Upper lobe of left lung (tissue), 6 donors: ENCODE measurements at regions not wholly inside any gene's neighbourhood (a gene's known extent, or its start where the extent isn't known, plus 50 kb on each side); places are given as distances from the start of the nearest gene placed in this dataset.

Experiments used
- ATAC-seq, 2 donors: fragments of 200-7000 bp; cut with Tn5 transposase; one replicate each; pipeline ENCODE4 v1.9.1; 2022; ENCODE audit warnings: mild to moderate bottlenecking in 2 of 2, moderate library complexity in 2 of 2; ENCODE audit not compliant: low FRiP score in 2 of 2
- DNase-seq, 2 donors: peaks; one replicate each; pipeline ENCODE4 v3.0.0-alpha.2; 2019 to 2020
- H3K27ac ChIP-seq, 4 donors: fragments of 200-600 bp; sonication (generic); one replicate each; pipeline ENCODE4 v1.5.1; 2016 to 2019
- H3K27me3 ChIP-seq, 4 donors: fragments of 200-600 bp; sonication (generic); one replicate each; pipeline ENCODE4 v1.5.1; 2017 to 2019
- H3K36me3 ChIP-seq, 4 donors: fragments of 200-600 bp; sonication (generic); one replicate each; pipeline ENCODE4 v1.5.1; 2016 to 2019
- H3K4me1 ChIP-seq, 4 donors: fragments of 200-600 bp; sonication (generic); one replicate each; pipeline ENCODE4 v1.5.1; 2018 to 2019
- H3K4me3 ChIP-seq, 4 donors: fragments of 200-600 bp; sonication (generic); one replicate each; pipeline ENCODE4 v1.5.1; 2017 to 2019; ENCODE audit warnings: mild to moderate bottlenecking in 2 of 4, moderate library complexity in 1 of 4
- H3K9me3 ChIP-seq, 4 donors: fragments of 200-600 bp; sonication (generic); one replicate each; pipeline ENCODE4 v1.5.1; 2018 to 2019
- CTCF ChIP-seq, 6 experiments: fragments of 450-650 bp in 4 of 6; fragments of 200-600 bp in 2 of 6; sonication (generic) in 2 of 6; IDR thresholded peaks; one replicate each; pipeline ENCODE4 v1.5.1; 2016 to 2019; ENCODE audit warnings: antibody characterized with exemption in 6 of 6
- EP300 ChIP-seq, 4 donors: sonication (generic); formaldehyde crosslinking; IDR thresholded peaks; one replicate each; pipeline ENCODE4 v1.5.1; 2017; ENCODE audit warnings: antibody characterized with exemption in 4 of 4, control low read depth in 2 of 4
- POLR2A ChIP-seq, 4 donors: fragments of 450-650 bp; IDR thresholded peaks; one replicate each; pipeline ENCODE4 v1.5.1; 2016 to 2017; ENCODE audit warnings: antibody characterized with exemption in 4 of 4, mild to moderate bottlenecking in 2 of 4
- POLR2AphosphoS5 ChIP-seq, 2 donors: sonication (generic); formaldehyde crosslinking; IDR thresholded peaks; one replicate each; pipeline ENCODE4 v1.5.1; 2017; ENCODE audit warnings: antibody characterized with exemption in 2 of 2
- WGBS, 2 donors: methylation state at CpG; one replicate each; pipeline ENCODE4 v1.1.5; 2017 to 2018; 5-methylcytosine and 5-hydroxymethylcytosine counted together
- donor health status: DM: no; HTN: no; CAD: no; lungs with moderate emphysema.
- donor health status: DM: no; HTN: yes; CAD: no; lungs with severe emphysema.

- Histone ChIP-seq H3K27me3 (no peaks in the 10 kb centered on the region), H3K4me1 (peaks cover 0 to 9% (median 6%) of the 10 kb centered on the region in 4 donors), H3K4me3 (no peak overlapping the region), H3K27ac (no peak overlapping the region), H3K9me3 (no peaks in the 10 kb centered on the region), H3K36me3 (no peaks in the 10 kb centered on the region)
- ATAC-seq (peak in 1 of 2 donors; percentile 39), DNase-seq (no peak)
- TF ChIP-seq CTCF (IDR thresholded peaks at IDR 0.05) (no peak), POLR2A (IDR thresholded peaks at IDR 0.05) (no peak), EP300 (IDR thresholded peaks at IDR 0.05) (no peak), POLR2AphosphoS5 (IDR thresholded peaks at IDR 0.05) (no peak)
- WGBS, 2 donors: 78 to 85% methylated on average over 5 of the region's 5 CpGs
Measured at GRCh38 chr3:24591661-24592555, 97.3 kb upstream of the THRB start.

- no peak overlapping the region for H3K4me3 ChIP-seq
- peaks cover 6 to 17% (median 10%) of the 10 kb centered on the region in 4 donors for H3K4me1 ChIP-seq
- H3K27me3 ChIP-seq: no peaks in the 10 kb centered on the region
- ATAC-seq (no peak), DNase-seq (no peak)
- no peaks in the 10 kb centered on the region for H3K9me3 ChIP-seq
- no peak overlapping the region for H3K27ac ChIP-seq
- no peaks in the 10 kb centered on the region for H3K36me3 ChIP-seq
- TF ChIP-seq POLR2AphosphoS5 (IDR thresholded peaks at IDR 0.05) (no peak), EP300 (IDR thresholded peaks at IDR 0.05) (no peak), POLR2A (IDR thresholded peaks at IDR 0.05) (no peak), CTCF (IDR thresholded peaks at IDR 0.05) (no peak)
Measured at GRCh38 chr3:24594161-24594560, 99.5 kb upstream of the THRB start.

GRCh38 chr3:24595796-24596195 lies 101.1 kb upstream of the THRB start:
- 64 to 85% methylated on average over 2 of the region's 2 CpGs for WGBS, 2 donors

GRCh38 chr3:24596626-24597025 lies 102.0 kb upstream of the THRB start:
- no peak for ATAC-seq
- TF ChIP-seq POLR2AphosphoS5 (IDR thresholded peaks at IDR 0.05): no peak
- WGBS, 2 donors: 73 to 79% methylated on average over 2 of the region's 2 CpGs

More at GRCh38 chr3:24595796-24596195, 101.1 kb upstream of the THRB start:
- no peak overlapping the region for H3K27ac ChIP-seq
- H3K27me3 ChIP-seq: no peaks in the 10 kb centered on the region
- no peaks in the 10 kb centered on the region for H3K9me3 ChIP-seq
- no peak for ATAC-seq
- TF ChIP-seq EP300 (IDR thresholded peaks at IDR 0.05): no peak
- no peak for TF ChIP-seq POLR2AphosphoS5 (IDR thresholded peaks at IDR 0.05)
- no peak for TF ChIP-seq POLR2A (IDR thresholded peaks at IDR 0.05)
- H3K36me3 ChIP-seq: no peaks in the 10 kb centered on the region
- H3K4me1 ChIP-seq: peaks cover 5 to 9% (median 8%) of the 10 kb centered on the region in 4 donors
- no peak overlapping the region for H3K4me3 ChIP-seq
- DNase-seq: no peak

GRCh38 chr3:24598695-24599470 lies 104.2 kb upstream of the THRB start:
- ATAC-seq: no peak
- Histone ChIP-seq H3K27ac (no peak overlapping the region), H3K4me1 (peaks cover 5 to 9% (median 8%) of the 10 kb centered on the region in 4 donors), H3K4me3 (no peak overlapping the region), H3K36me3 (no peaks in the 10 kb centered on the region), H3K27me3 (no peaks in the 10 kb centered on the region), H3K9me3 (no peaks in the 10 kb centered on the region)
- no peak for TF ChIP-seq CTCF (IDR thresholded peaks at IDR 0.05)
- no peak for DNase-seq
- 59 to 62% methylated on average over 7 of the region's 7 CpGs for WGBS, 2 donors

More at GRCh38 chr3:24596626-24597025, 102.0 kb upstream of the THRB start:
- DNase-seq: no peak
- H3K27ac ChIP-seq: no peak overlapping the region
- no peaks in the 10 kb centered on the region for H3K9me3 ChIP-seq
- peaks cover 5 to 9% (median 8%) of the 10 kb centered on the region in 4 donors for H3K4me1 ChIP-seq
- H3K4me3 ChIP-seq: no peak overlapping the region
- H3K27me3 ChIP-seq: no peaks in the 10 kb centered on the region
- H3K36me3 ChIP-seq: no peaks in the 10 kb centered on the region
